ENCODE measurements at regions not wholly inside any gene's neighbourhood (a gene's known extent, or its start where the extent isn't known, plus 50 kb on each side); places are given as distances from the start of the nearest gene placed in this dataset.
A peak's percentile ranks its signal among the peaks of the same experiment; 100 is the strongest.

DNA sequence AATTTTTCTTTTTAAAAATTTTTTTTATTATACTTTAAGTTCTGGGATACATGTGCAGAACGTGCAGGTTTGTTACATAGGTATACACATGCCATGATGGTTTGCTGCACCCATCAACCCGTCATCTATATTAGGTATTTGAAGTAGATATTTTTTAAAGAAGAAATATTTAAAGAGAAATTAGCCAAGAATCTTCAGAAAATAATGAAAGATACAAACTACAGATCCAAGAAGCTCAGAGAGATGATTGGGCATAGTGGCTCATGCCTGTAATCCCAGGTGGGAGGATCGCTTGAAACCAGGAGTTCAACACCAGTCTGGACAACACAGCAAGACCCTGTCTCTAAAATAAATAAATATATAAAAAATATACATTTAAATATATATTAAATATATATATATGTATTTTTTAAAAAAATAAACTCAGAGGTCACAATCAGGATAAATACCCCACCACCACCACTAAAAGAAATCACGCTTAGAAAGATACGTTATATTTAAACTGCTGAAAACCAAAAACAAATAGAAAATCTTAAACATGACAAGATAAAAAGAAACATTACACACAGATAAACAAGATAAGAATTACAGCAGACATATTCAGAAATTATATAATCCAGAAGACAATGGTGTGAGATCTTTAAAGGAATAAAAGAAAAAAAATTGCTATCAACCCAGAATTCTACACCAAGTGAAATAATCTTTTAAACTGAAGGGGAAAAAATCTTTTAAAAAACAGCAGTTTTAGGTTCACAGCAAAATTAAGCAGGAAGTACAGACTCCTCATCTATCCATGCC, 57.5 kb downstream of the CSF2 start:
- Histone ChIP-seq H3K27ac (no peak overlapping the region), H3K4me1 (no peaks in the 10 kb centered on the region), H3K36me3 (replicated peaks in 1 of 2; ENCODE audit: insufficient read depth in 1 of 2, low read depth in 2 of 2) (no peaks in the 10 kb centered on the region), H3K9me3 (no peaks in the 10 kb centered on the region), H3K27me3 (no peaks in the 10 kb centered on the region), H3K4me3 (no peak overlapping the region)
- intact Hi-C loops (cut with DNase I) = no loop called here
- 79 to 87% methylated on average over 5 of the region's 5 CpGs for WGBS, 2 donors
- DNase-seq (no peak), ATAC-seq (no peak)
- TF ChIP-seq, protein P1, sequence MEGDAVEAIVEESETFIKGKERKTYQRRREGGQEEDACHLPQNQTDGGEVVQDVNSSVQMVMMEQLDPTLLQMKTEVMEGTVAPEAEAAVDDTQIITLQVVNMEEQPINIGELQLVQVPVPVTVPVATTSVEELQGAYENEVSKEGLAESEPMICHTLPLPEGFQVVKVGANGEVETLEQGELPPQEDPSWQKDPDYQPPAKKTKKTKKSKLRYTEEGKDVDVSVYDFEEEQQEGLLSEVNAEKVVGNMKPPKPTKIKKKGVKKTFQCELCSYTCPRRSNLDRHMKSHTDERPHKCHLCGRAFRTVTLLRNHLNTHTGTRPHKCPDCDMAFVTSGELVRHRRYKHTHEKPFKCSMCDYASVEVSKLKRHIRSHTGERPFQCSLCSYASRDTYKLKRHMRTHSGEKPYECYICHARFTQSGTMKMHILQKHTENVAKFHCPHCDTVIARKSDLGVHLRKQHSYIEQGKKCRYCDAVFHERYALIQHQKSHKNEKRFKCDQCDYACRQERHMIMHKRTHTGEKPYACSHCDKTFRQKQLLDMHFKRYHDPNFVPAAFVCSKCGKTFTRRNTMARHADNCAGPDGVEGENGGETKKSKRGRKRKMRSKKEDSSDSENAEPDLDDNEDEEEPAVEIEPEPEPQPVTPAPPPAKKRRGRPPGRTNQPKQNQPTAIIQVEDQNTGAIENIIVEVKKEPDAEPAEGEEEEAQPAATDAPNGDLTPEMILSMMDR (IDR thresholded peaks at IDR 0.05) = no peak
- TF ChIP-seq POLR2A (IDR thresholded peaks at IDR 0.05) = no peak

DNA sequence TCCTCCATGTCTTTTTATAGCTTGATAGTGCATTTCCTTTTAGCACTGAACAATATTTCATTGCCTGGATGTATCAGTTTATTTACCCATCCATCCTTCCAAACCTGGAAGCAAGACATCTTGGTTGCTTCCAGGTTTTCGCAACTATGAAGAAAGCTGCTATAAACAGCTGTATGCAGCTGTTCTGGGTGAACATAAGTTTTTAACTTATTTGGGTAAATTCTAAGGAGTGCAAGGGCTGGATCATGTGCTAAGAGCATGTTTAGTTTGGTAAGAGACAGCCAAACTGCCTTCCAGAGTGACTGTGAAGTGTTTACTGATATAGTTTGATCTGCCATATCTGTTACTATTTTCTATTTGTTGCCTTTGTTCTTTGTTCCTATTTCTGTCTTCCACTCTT, 58.5 kb downstream of the CSF2 start:
- ATAC-seq (no peak), DNase-seq (no peak)
- Histone ChIP-seq H3K27me3 (no peaks in the 10 kb centered on the region), H3K4me3 (no peak overlapping the region), H3K36me3 (replicated peaks in 1 of 2; ENCODE audit: insufficient read depth in 1 of 2, low read depth in 2 of 2) (no peaks in the 10 kb centered on the region), H3K4me1 (no peaks in the 10 kb centered on the region), H3K9me3 (no peaks in the 10 kb centered on the region), H3K27ac (no peak overlapping the region)
- TF ChIP-seq, protein P1 (IDR thresholded peaks at IDR 0.05) = no peak
- no peak for TF ChIP-seq POLR2A (IDR thresholded peaks at IDR 0.05)
- WGBS, 2 donors = 100% methylated on average over 1 of the region's 1 CpG
- intact Hi-C loops (cut with DNase I) = no loop called here

DNA sequence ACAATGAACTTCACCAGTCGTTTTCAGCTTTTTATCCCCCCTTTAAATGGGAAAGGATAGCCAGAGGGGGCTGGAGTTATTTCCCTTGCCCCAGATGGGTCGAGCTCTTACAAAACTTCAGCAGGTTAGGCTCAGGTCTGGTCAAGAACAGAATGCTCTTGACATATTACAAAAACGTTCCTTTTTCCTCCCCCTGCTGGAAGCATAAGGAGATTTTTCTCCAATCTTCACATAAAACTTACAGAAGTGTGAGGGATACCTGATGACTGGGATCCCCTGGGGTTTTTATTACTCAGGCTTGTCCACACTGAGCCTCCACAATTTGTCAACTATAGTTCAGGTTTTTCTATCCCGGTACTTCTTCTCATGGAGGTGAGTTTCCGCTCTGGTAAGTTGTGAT, 60.8 kb downstream of the CSF2 start:
- Histone ChIP-seq H3K4me1 (no peaks in the 10 kb centered on the region), H3K9me3 (no peaks in the 10 kb centered on the region), H3K27me3 (no peaks in the 10 kb centered on the region), H3K36me3 (replicated peaks in 1 of 2; ENCODE audit: insufficient read depth in 1 of 2, low read depth in 2 of 2) (no peaks in the 10 kb centered on the region), H3K27ac (no peak overlapping the region), H3K4me3 (no peak overlapping the region)
- ATAC-seq (no peak), DNase-seq (no peak)
- TF ChIP-seq, protein P1 (IDR thresholded peaks at IDR 0.05) = peak in 1 of 7 experiments; percentile 8
- TF ChIP-seq POLR2A (IDR thresholded peaks at IDR 0.05) = no peak
- intact Hi-C loops (cut with DNase I) = no loop called here
- 43 to 44% methylated on average over 5 of the region's 5 CpGs for WGBS, 2 donors

DNA sequence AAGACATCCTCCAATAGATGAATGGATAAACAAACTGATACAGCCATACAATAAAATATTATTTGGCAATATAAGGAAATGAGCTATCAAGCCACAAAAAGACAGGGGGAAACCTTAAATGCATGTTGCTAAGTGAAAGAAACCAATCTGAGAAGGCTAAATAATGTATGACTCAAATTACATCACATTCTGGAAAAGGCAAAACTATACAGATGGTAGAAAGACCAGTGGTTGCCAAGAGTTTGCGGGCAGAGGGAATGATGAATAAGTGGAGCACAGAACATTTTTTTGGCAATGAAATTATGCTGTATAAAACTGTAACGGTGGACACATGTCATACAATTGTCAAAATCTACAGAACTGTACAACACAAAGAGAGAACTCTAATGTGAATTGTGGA, 63.3 kb downstream of the CSF2 start:
- no peak for TF ChIP-seq POLR2A (IDR thresholded peaks at IDR 0.05)
- TF ChIP-seq, protein P1 (IDR thresholded peaks at IDR 0.05) = no peak
- 80 to 93% methylated on average over 2 of the region's 2 CpGs for WGBS, 2 donors
- intact Hi-C loops (cut with DNase I) = no loop called here

DNA sequence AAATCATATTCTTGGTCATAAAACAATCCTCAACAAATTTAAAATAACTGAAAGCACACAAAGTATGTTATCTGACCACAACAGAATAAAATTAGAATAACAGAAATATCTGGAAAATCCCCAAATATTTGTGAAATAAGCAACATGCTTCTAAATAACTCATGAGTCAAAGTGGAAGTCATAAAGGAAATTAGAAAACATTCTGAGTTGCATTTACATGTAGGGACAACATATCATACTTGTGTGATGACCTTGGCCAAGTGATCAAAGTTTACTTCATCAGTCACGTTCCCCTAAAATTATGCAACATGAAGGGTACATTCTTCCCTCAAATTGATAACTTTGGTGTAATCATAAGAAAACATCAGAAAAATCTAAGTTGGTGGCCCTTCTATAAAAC, 64.7 kb downstream of the CSF2 start:
- intact Hi-C loops (cut with DNase I) = no loop called here
- peaks cover 0 to 9% (median 0%) of the 10 kb centered on the region in 3 donors for H3K9me3 ChIP-seq
- no peak overlapping the region for H3K27ac ChIP-seq
- no peaks in the 10 kb centered on the region for H3K27me3 ChIP-seq
- H3K4me3 ChIP-seq = no peak overlapping the region
- no peaks in the 10 kb centered on the region for H3K36me3 ChIP-seq (replicated peaks in 1 of 2; ENCODE audit: insufficient read depth in 1 of 2, low read depth in 2 of 2)
- no peak for DNase-seq
- H3K4me1 ChIP-seq = no peaks in the 10 kb centered on the region
- no peak for ATAC-seq
- WGBS, 2 donors = 21 to 22% methylated on average over 1 of the region's 1 CpG
- TF ChIP-seq, protein P1 (IDR thresholded peaks at IDR 0.05) = no peak
- TF ChIP-seq POLR2A (IDR thresholded peaks at IDR 0.05) = no peak

More for the DNA sequence above, 63.3 kb downstream of the CSF2 start:
- H3K4me3 ChIP-seq = no peak overlapping the region
- no peak overlapping the region for H3K27ac ChIP-seq
- H3K27me3 ChIP-seq = no peaks in the 10 kb centered on the region
- DNase-seq (no peak), ATAC-seq (no peak)
- H3K4me1 ChIP-seq = no peaks in the 10 kb centered on the region
- no peaks in the 10 kb centered on the region for H3K36me3 ChIP-seq (replicated peaks in 1 of 2; ENCODE audit: insufficient read depth in 1 of 2, low read depth in 2 of 2)
- peaks cover 0 to 6% (median 0%) of the 10 kb centered on the region in 3 donors for H3K9me3 ChIP-seq

Measured in body of pancreas (tissue), 4 donors.